ENCODE measurements at regions not wholly inside any gene's neighbourhood (a gene's known extent, or its start where the extent isn't known, plus 50 kb on each side); places are given as distances from the start of the nearest gene placed in this dataset.
"Not testable (repeated sequence)": the region's sequence is repeated elsewhere in the genome, so short reads cannot be mapped to it uniquely, and the experiment has no call there.

GRCh38 chr22:15777557-15777956, 87.7 kb downstream of the POTEH start:
- CTCF ChIA-PET; H3K4me2 ChIP-seq; H3K79me2 ChIP-seq (ENCODE audit: insufficient read depth); H3K27me3 ChIP-seq (ENCODE audit: insufficient read depth); H3K4me3 ChIP-seq (ENCODE audit: low read depth in 2 of 2, low read length in 1 of 2); H3F3A ChIP-seq (replicated peaks; ENCODE audit: insufficient read depth); H3K27ac ChIP-seq (ENCODE audit: low read depth in 2 of 2, low read length in 1 of 2); H3K4me1 ChIP-seq (ENCODE audit: control insufficient read depth in 1 of 2, insufficient read depth in 2 of 2, low read depth in 1 of 2, low read length in 1 of 2); H4K20me1 ChIP-seq (ENCODE audit: insufficient read depth); H3K36me3 ChIP-seq (replicated peaks in 1 of 2; ENCODE audit: control insufficient read depth in 1 of 2, insufficient read depth in 2 of 2, low read length in 1 of 2); POLR2A ChIA-PET; DNase-seq; H3K9ac ChIP-seq; H3K9me2 ChIP-seq; H3K9me3 ChIP-seq; H2AFZ ChIP-seq (ENCODE audit: low read depth): not testable (repeated sequence)
- WGBS (ENCODE audit: low lambda C conversion rate), result 25% methylated on average over 1 of the region's 19 CpGs

DNA sequence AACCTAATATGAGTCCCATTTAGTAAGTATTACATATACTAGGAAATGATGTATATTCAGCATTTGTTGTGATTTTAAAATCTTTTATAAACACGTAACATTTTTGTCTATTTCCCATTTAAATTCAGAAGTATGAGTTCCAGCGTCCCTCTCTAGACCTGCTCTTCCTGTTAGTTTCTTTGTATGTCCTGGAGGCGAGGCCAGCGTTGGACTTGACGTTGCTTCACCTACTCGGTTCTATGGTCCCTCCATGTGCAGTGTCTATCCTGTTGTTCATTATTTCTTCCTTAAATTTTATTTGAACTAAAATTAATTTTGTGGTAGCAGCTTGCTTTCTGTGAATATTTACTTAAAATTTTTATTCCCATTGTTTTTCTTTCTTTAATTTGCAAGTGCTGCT, 88.5 kb downstream of the POTEH start:
- H3K27me3 ChIP-seq (ENCODE audit: insufficient read depth); H3K4me3 ChIP-seq (ENCODE audit: low read depth in 2 of 2, low read length in 1 of 2); CTCF ChIA-PET; H2AFZ ChIP-seq (ENCODE audit: low read depth); H4K20me1 ChIP-seq (ENCODE audit: insufficient read depth); H3F3A ChIP-seq (replicated peaks; ENCODE audit: insufficient read depth); H3K9me2 ChIP-seq; H3K27ac ChIP-seq (ENCODE audit: low read depth in 2 of 2, low read length in 1 of 2); DNase-seq; POLR2A ChIA-PET; H3K36me3 ChIP-seq (replicated peaks in 1 of 2; ENCODE audit: control insufficient read depth in 1 of 2, insufficient read depth in 2 of 2, low read length in 1 of 2); H3K9me3 ChIP-seq; H3K79me2 ChIP-seq (ENCODE audit: insufficient read depth); H3K4me2 ChIP-seq; H3K4me1 ChIP-seq (ENCODE audit: control insufficient read depth in 1 of 2, insufficient read depth in 2 of 2, low read depth in 1 of 2, low read length in 1 of 2); H3K9ac ChIP-seq: not testable (repeated sequence)
- 71% methylated on average over 6 of the region's 6 CpGs for WGBS (ENCODE audit: low lambda C conversion rate)

DNA sequence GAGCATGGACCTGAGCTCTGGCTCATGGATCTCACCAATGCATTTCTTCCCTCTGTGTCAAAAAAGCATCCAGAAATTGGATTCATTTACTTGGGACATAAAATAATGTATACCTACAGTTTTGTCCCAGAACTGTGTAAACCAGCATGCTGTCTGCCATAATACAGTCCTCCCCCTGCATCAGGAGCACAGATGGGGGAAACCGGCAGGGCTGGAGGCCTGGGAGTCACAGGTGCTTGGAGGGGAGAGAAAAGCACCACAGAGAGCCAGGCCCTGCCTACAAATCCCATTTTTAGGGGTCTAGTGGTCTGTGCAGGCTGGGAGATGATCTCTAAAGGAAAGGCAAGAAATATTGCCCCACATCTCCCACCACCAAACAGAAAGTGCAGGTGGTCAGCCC, 91.8 kb downstream of the POTEH start:
- 78% methylated on average over 1 of the region's 1 CpG for WGBS (ENCODE audit: low lambda C conversion rate)
- H3K4me2 ChIP-seq; H4K20me1 ChIP-seq (ENCODE audit: insufficient read depth); H3K27ac ChIP-seq (ENCODE audit: low read depth in 2 of 2, low read length in 1 of 2); H3F3A ChIP-seq (replicated peaks; ENCODE audit: insufficient read depth); POLR2A ChIA-PET; H3K9me3 ChIP-seq; H3K9ac ChIP-seq; H3K4me1 ChIP-seq (ENCODE audit: control insufficient read depth in 1 of 2, insufficient read depth in 2 of 2, low read depth in 1 of 2, low read length in 1 of 2); H3K4me3 ChIP-seq (ENCODE audit: low read depth in 2 of 2, low read length in 1 of 2); H3K36me3 ChIP-seq (replicated peaks in 1 of 2; ENCODE audit: control insufficient read depth in 1 of 2, insufficient read depth in 2 of 2, low read length in 1 of 2); H3K9me2 ChIP-seq; H3K27me3 ChIP-seq (ENCODE audit: insufficient read depth); DNase-seq; H2AFZ ChIP-seq (ENCODE audit: low read depth); CTCF ChIA-PET: not testable (repeated sequence)
- peaks cover 11% of the 10 kb centered on the region for H3K79me2 ChIP-seq (ENCODE audit: insufficient read depth)

- POLR2A ChIA-PET; H3K27ac ChIP-seq (ENCODE audit: low read depth in 2 of 2, low read length in 1 of 2); H3K9me3 ChIP-seq; H3K4me3 ChIP-seq (ENCODE audit: low read depth in 2 of 2, low read length in 1 of 2); DNase-seq; H3K4me2 ChIP-seq; H3K36me3 ChIP-seq (replicated peaks in 1 of 2; ENCODE audit: control insufficient read depth in 1 of 2, insufficient read depth in 2 of 2, low read length in 1 of 2); H2AFZ ChIP-seq (ENCODE audit: low read depth); H3K9ac ChIP-seq; H3K9me2 ChIP-seq; H4K20me1 ChIP-seq (ENCODE audit: insufficient read depth); H3F3A ChIP-seq (replicated peaks; ENCODE audit: insufficient read depth); H3K27me3 ChIP-seq (ENCODE audit: insufficient read depth); H3K4me1 ChIP-seq (ENCODE audit: control insufficient read depth in 1 of 2, insufficient read depth in 2 of 2, low read depth in 1 of 2, low read length in 1 of 2); CTCF ChIA-PET: not testable (repeated sequence)
- peaks cover 12% of the 10 kb centered on the region for H3K79me2 ChIP-seq (ENCODE audit: insufficient read depth)
- whole genome bisulfite sequencing (ENCODE audit: low lambda C conversion rate), result 57% methylated on average over 1 of the region's 2 CpGs
Observed at GRCh38 chr22:15782933-15783332, 93.1 kb downstream of the POTEH start.

- H3K9ac ChIP-seq; H4K20me1 ChIP-seq (ENCODE audit: insufficient read depth); H3K27me3 ChIP-seq (ENCODE audit: insufficient read depth); H3K9me3 ChIP-seq; DNase-seq; POLR2A ChIA-PET; H3K4me1 ChIP-seq (ENCODE audit: control insufficient read depth in 1 of 2, insufficient read depth in 2 of 2, low read depth in 1 of 2, low read length in 1 of 2); H3K9me2 ChIP-seq; H3K36me3 ChIP-seq (replicated peaks in 1 of 2; ENCODE audit: control insufficient read depth in 1 of 2, insufficient read depth in 2 of 2, low read length in 1 of 2); H2AFZ ChIP-seq (ENCODE audit: low read depth); CTCF ChIA-PET; H3K4me3 ChIP-seq (ENCODE audit: low read depth in 2 of 2, low read length in 1 of 2); H3K27ac ChIP-seq (ENCODE audit: low read depth in 2 of 2, low read length in 1 of 2); H3F3A ChIP-seq (replicated peaks; ENCODE audit: insufficient read depth); H3K4me2 ChIP-seq: not testable (repeated sequence)
- H3K79me2 ChIP-seq (ENCODE audit: insufficient read depth), result peaks cover 15% of the 10 kb centered on the region
- WGBS (ENCODE audit: low lambda C conversion rate), result no CpG with 5 or more reads among the region's 34 CpGs
Observed at GRCh38 chr22:15784383-15785085, 94.7 kb downstream of the POTEH start.
